Type B pancreatic cell (in vitro differentiated cells): ENCODE measurements at regions not wholly inside any gene's neighbourhood (a gene's known extent, or its start where the extent isn't known, plus 50 kb on each side); places are given as distances from the start of the nearest gene placed in this dataset.
A peak's percentile ranks its signal among the peaks of the same experiment; 100 is the strongest.
"Not testable (repeated sequence)": the region's sequence is repeated elsewhere in the genome, so short reads cannot be mapped to it uniquely, and the experiment has no call there.

Experiments used
- DNase-seq: peaks from one replicate; pipeline ENCODE4 v3.0.0; 2021; ENCODE audit warnings: mixed read lengths; ENCODE audit not compliant: unreplicated experiment; ENCODE audit errors: extremely low spot score
- H3K27ac Mint-ChIP-seq: 2 replicates; pipeline ENCODE4 v1.8.0; 2021; ENCODE audit warnings: mild to moderate bottlenecking, mixed read lengths
- H3K27me3 Mint-ChIP-seq: 2 replicates; pipeline ENCODE4 v1.8.0; 2021; ENCODE audit warnings: mixed read lengths
- H3K36me3 Mint-ChIP-seq: 2 replicates; pipeline ENCODE4 v1.8.0; 2021; ENCODE audit warnings: mixed read lengths
- H3K4me1 Mint-ChIP-seq: one replicate; pipeline ENCODE4 v1.8.0; 2021; ENCODE audit warnings: mixed read lengths; ENCODE audit not compliant: unreplicated experiment
- H3K4me3 Mint-ChIP-seq: 2 replicates; pipeline ENCODE4 v1.8.0; 2021; ENCODE audit warnings: mild to moderate bottlenecking, mixed read lengths
- H3K9me3 Mint-ChIP-seq: 2 replicates; pipeline ENCODE4 v1.8.0; 2021; ENCODE audit warnings: mixed read lengths
- CTCF ChIP-seq: fragments of 200-600 bp; sonication (generic); conservative IDR thresholded peaks from 2 replicates; pipeline ENCODE4 v1.5.0; 2021; ENCODE audit warnings: antibody characterized with exemption, mild to moderate bottlenecking

GRCh38 chr16:29198231-29198630 is 208.3 kb downstream of the NPIPB11 start:
- peaks cover 15% of the 10 kb centered on the region for H3K4me1 Mint-ChIP-seq
- DNase-seq, result peak; percentile 8
- peaks cover 7% of the 10 kb centered on the region for H3K27me3 Mint-ChIP-seq
- no peak for TF ChIP-seq CTCF
- no peak overlapping the region for H3K27ac Mint-ChIP-seq
- no peaks in the 10 kb centered on the region for H3K9me3 Mint-ChIP-seq
- H3K36me3 Mint-ChIP-seq, result no peaks in the 10 kb centered on the region
- no peak overlapping the region for H3K4me3 Mint-ChIP-seq

GRCh38 chr16:29197494-29198100 is 208.9 kb downstream of the NPIPB11 start:
- H3K27ac Mint-ChIP-seq, H3K9me3 Mint-ChIP-seq, H3K4me3 Mint-ChIP-seq, H3K36me3 Mint-ChIP-seq, H3K27me3 Mint-ChIP-seq, DNase-seq: not testable (repeated sequence)
- peaks cover 15% of the 10 kb centered on the region for H3K4me1 Mint-ChIP-seq

GRCh38 chr16:29196746-29197145 is 209.8 kb downstream of the NPIPB11 start:
- H3K27me3 Mint-ChIP-seq, H3K4me1 Mint-ChIP-seq, H3K9me3 Mint-ChIP-seq, DNase-seq, H3K36me3 Mint-ChIP-seq, H3K4me3 Mint-ChIP-seq, H3K27ac Mint-ChIP-seq: not testable (repeated sequence)

- not testable (repeated sequence) for DNase-seq
Observed at GRCh38 chr16:29195116-29195872, 210.4 kb downstream of the LAT start.

GRCh38 chr16:29194185-29194844 is 209.5 kb downstream of the LAT start:
- H3K27me3 Mint-ChIP-seq, H3K9me3 Mint-ChIP-seq, H3K36me3 Mint-ChIP-seq, H3K27ac Mint-ChIP-seq, H3K4me3 Mint-ChIP-seq, H3K4me1 Mint-ChIP-seq: not testable (repeated sequence)
- peak; percentile 34 for DNase-seq

More at GRCh38 chr16:29195116-29195872, 210.4 kb downstream of the LAT start:
- not testable (repeated sequence) for H3K36me3 Mint-ChIP-seq, H3K4me3 Mint-ChIP-seq, H3K27me3 Mint-ChIP-seq, H3K4me1 Mint-ChIP-seq, H3K9me3 Mint-ChIP-seq
- H3K27ac Mint-ChIP-seq, result peak overlapping the region; percentile 29

- H3K4me3 Mint-ChIP-seq, H3K36me3 Mint-ChIP-seq, H3K9me3 Mint-ChIP-seq, H3K27ac Mint-ChIP-seq, H3K27me3 Mint-ChIP-seq, H3K4me1 Mint-ChIP-seq: not testable (repeated sequence)
- peak; percentile 51 for DNase-seq
Observed at GRCh38 chr16:29193634-29194033, 208.8 kb downstream of the LAT start.

- not testable (repeated sequence) for H3K36me3 Mint-ChIP-seq, H3K4me1 Mint-ChIP-seq, H3K9me3 Mint-ChIP-seq, H3K4me3 Mint-ChIP-seq, DNase-seq, H3K27me3 Mint-ChIP-seq, H3K27ac Mint-ChIP-seq
Observed at GRCh38 chr16:29193248-29193574, 208.4 kb downstream of the LAT start.

- TF ChIP-seq CTCF, result peak; percentile 35
- Mint-ChIP-seq H3K4me3 (no peak overlapping the region), H3K9me3 (no peaks in the 10 kb centered on the region), H3K36me3 (no peaks in the 10 kb centered on the region), H3K4me1 (peaks cover 4% of the 10 kb centered on the region), H3K27me3 (no peaks in the 10 kb centered on the region), H3K27ac (no peak overlapping the region)
- DNase-seq, result peak; percentile 64
Observed at GRCh38 chr16:29192329-29193247, 207.7 kb downstream of the LAT start.

GRCh38 chr16:29191636-29192180 is 206.9 kb downstream of the LAT start:
- not testable (repeated sequence) for H3K4me3 Mint-ChIP-seq, H3K27me3 Mint-ChIP-seq, H3K9me3 Mint-ChIP-seq, H3K27ac Mint-ChIP-seq, H3K36me3 Mint-ChIP-seq, H3K4me1 Mint-ChIP-seq
- DNase-seq, result peak; percentile 58

- not testable (repeated sequence) for DNase-seq, H3K36me3 Mint-ChIP-seq, H3K4me1 Mint-ChIP-seq, H3K27ac Mint-ChIP-seq, H3K27me3 Mint-ChIP-seq, H3K9me3 Mint-ChIP-seq, H3K4me3 Mint-ChIP-seq
Observed at GRCh38 chr16:29190553-29191431, 205.9 kb downstream of the LAT start.
